ENCODE measurements at regions not wholly inside any gene's neighbourhood (a gene's known extent, or its start where the extent isn't known, plus 50 kb on each side); places are given as distances from the start of the nearest gene placed in this dataset.

- peak; percentile 72 to 97 for TF ChIP-seq CTCF (IDR thresholded peaks at IDR 0.05)
- no peak for TF ChIP-seq POLR2AphosphoS5 (IDR thresholded peaks at IDR 0.05)
- TF ChIP-seq EP300 (IDR thresholded peaks at IDR 0.05) = no peak
Observed at GRCh38 chr6:164927288-164928056, 381.9 kb downstream of the C6orf118 start.
